ENCODE measurements at regions not wholly inside any gene's neighbourhood (a gene's known extent, or its start where the extent isn't known, plus 50 kb on each side); places are given as distances from the start of the nearest gene placed in this dataset.

- TF ChIP-seq EZH2 (IDR thresholded peaks at IDR 0.05; ENCODE audit: borderline replicate concordance, low read depth, low read length, severe bottlenecking) (no peak), CTCF (IDR thresholded peaks at IDR 0.05; ENCODE audit: borderline replicate concordance, extremely low read depth, low read length, poor library complexity, severe bottlenecking) (no peak)
Observed at GRCh38 chr5:68375540-68375939, 160.0 kb downstream of the PIK3R1 start.

Data from DND-41 (cell line).